ENCODE measurements at regions not wholly inside any gene's neighbourhood (a gene's known extent, or its start where the extent isn't known, plus 50 kb on each side); places are given as distances from the start of the nearest gene placed in this dataset.

- TF ChIP-seq, protein P1, sequence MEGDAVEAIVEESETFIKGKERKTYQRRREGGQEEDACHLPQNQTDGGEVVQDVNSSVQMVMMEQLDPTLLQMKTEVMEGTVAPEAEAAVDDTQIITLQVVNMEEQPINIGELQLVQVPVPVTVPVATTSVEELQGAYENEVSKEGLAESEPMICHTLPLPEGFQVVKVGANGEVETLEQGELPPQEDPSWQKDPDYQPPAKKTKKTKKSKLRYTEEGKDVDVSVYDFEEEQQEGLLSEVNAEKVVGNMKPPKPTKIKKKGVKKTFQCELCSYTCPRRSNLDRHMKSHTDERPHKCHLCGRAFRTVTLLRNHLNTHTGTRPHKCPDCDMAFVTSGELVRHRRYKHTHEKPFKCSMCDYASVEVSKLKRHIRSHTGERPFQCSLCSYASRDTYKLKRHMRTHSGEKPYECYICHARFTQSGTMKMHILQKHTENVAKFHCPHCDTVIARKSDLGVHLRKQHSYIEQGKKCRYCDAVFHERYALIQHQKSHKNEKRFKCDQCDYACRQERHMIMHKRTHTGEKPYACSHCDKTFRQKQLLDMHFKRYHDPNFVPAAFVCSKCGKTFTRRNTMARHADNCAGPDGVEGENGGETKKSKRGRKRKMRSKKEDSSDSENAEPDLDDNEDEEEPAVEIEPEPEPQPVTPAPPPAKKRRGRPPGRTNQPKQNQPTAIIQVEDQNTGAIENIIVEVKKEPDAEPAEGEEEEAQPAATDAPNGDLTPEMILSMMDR (IDR thresholded peaks at IDR 0.05; ENCODE audit: low read depth, low read length): no peak
- TF ChIP-seq EZH2phosphoT487 (IDR thresholded peaks at IDR 0.05; ENCODE audit: low read depth): no peak
Observed at GRCh38 chr4:162352580-162353107, 188.8 kb upstream of the FSTL5 start.
